CD4-positive, alpha-beta T cell (primary cell): ENCODE measurements at regions not wholly inside any gene's neighbourhood (a gene's known extent, or its start where the extent isn't known, plus 50 kb on each side); places are given as distances from the start of the nearest gene placed in this dataset.

Source experiments
- ATAC-seq: fragments of 200-7000 bp; cut with Tn5 transposase; one replicate; pipeline ENCODE4 v1.10.0; 2022; ENCODE audit warnings: mild to moderate bottlenecking; ENCODE audit not compliant: poor library complexity
- CTCF ChIA-PET: fragments of 350-600 bp; sonication (Branson Sonifier 250); formaldehyde crosslinking; loops from one replicate; lab custom pipeline; 2021; ENCODE audit warnings: antibody characterized with exemption, inconsistent platforms; lab: Charles Lee
- POLR2A ChIA-PET: fragments of 350-600 bp; sonication (Branson Sonifier 250); formaldehyde crosslinking; loops from one replicate; lab custom pipeline; 2021; ENCODE audit warnings: antibody characterized with exemption, inconsistent platforms; lab: Charles Lee
- DNase-seq, 14 experiments: peaks; one replicate each; pipeline ENCODE4 v3.0.0-alpha.2; 2013 to 2020; ENCODE audit warnings: mixed read lengths in 2 of 14
- H3K27ac ChIP-seq, 2 donors: one replicate each; pipeline versions ENCODE4 v1.5.1 to v1.7.0; 2013; ENCODE audit warnings: low read length in 2 of 2, low read depth in 1 of 2, mild to moderate bottlenecking in 1 of 2
- H3K27me3 ChIP-seq, 2 experiments: 1 replicate in 1 of 2; 2 replicates in 1 of 2; pipeline versions ENCODE4 v1.6.1 to v1.7.0; 2013; ENCODE audit warnings: low read length in 2 of 2, control low read depth in 1 of 2, mild to moderate bottlenecking in 1 of 2, moderate library complexity in 1 of 2; ENCODE audit not compliant: insufficient read depth in 2 of 2, control insufficient read depth in 1 of 2
- H3K36me3 ChIP-seq: one replicate; pipeline ENCODE4 v1.6.1; 2013; ENCODE audit warnings: low read length, control low read depth; ENCODE audit not compliant: insufficient read depth
- H3K4me1 ChIP-seq: one replicate; pipeline ENCODE4 v1.6.1; 2013; ENCODE audit warnings: low read length, control low read depth; ENCODE audit not compliant: insufficient read depth
- H3K4me3 ChIP-seq: one replicate; pipeline ENCODE4 v1.5.1; 2013; ENCODE audit warnings: mild to moderate bottlenecking, low read length, moderate library complexity
- H3K9me3 ChIP-seq, 2 experiments: 1 replicate in 1 of 2; 2 replicates in 1 of 2; pipeline versions ENCODE4 v1.6.1 to v1.7.0; 2013; ENCODE audit warnings: low read length in 2 of 2, mild to moderate bottlenecking in 2 of 2, control low read depth in 1 of 2, moderate library complexity in 1 of 2; ENCODE audit not compliant: control insufficient read depth in 1 of 2, insufficient read depth in 1 of 2
- H3K27ac Mint-ChIP-seq: one replicate; pipeline ENCODE4 v1.8.0; 2020; ENCODE audit warnings: mixed read lengths
- H3K27me3 Mint-ChIP-seq: one replicate; pipeline ENCODE4 v1.8.0; 2021; ENCODE audit warnings: mixed read lengths
- H3K36me3 Mint-ChIP-seq: one replicate; pipeline ENCODE4 v1.8.0; 2021; ENCODE audit warnings: low read depth, mixed read lengths
- H3K4me1 Mint-ChIP-seq: one replicate; pipeline ENCODE4 v1.8.0; 2021; ENCODE audit warnings: low read depth, mixed read lengths
- H3K4me3 Mint-ChIP-seq: one replicate; pipeline ENCODE4 v1.8.0; 2020; ENCODE audit warnings: mild to moderate bottlenecking, mixed read lengths
- H3K9me3 Mint-ChIP-seq: one replicate; pipeline ENCODE4 v1.8.0; 2020; ENCODE audit warnings: mixed read lengths
- intact Hi-C, 2 experiments: fragments of 100-400 bp; cut with DNase I in 1 of 2; cut with micrococcal nuclease in 1 of 2; formaldehyde crosslinking; loops; one replicate each; pipeline versions ENCODE4 v1.15.1 to v1.9.0; 2023 to 2025; cut with DNase I, micrococcal nuclease
- TF ChIP-seq, protein P1 (sequence below): fragments of 200-600 bp; IDR thresholded peaks from one replicate; pipeline ENCODE4 v1.8.0; 2022; ENCODE audit warnings: antibody characterized with exemption, mild to moderate bottlenecking

DNA sequence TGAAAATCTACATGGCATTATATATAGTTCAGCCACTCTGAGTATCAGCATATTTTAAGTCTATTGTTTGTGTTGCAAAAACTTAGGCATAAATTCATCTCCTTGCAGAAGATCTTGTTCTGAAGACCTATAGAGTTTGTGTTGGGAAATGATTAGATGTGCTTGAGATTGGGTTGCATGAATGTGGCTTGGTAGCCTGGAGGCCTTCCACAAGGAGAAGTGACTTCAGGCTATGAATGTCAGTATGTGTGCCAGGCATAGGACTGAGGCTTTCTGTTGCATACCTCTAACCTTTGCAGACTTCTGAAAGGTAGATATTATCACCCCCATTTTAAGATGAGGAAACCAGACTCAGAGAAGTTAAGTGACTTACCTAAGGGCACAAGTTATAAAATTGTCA is 188.6 kb downstream of the OLFM4 start:
- no peak overlapping the region for H3K4me3 ChIP-seq
- ATAC-seq (no peak), DNase-seq (no peak)
- TF ChIP-seq, protein P1, sequence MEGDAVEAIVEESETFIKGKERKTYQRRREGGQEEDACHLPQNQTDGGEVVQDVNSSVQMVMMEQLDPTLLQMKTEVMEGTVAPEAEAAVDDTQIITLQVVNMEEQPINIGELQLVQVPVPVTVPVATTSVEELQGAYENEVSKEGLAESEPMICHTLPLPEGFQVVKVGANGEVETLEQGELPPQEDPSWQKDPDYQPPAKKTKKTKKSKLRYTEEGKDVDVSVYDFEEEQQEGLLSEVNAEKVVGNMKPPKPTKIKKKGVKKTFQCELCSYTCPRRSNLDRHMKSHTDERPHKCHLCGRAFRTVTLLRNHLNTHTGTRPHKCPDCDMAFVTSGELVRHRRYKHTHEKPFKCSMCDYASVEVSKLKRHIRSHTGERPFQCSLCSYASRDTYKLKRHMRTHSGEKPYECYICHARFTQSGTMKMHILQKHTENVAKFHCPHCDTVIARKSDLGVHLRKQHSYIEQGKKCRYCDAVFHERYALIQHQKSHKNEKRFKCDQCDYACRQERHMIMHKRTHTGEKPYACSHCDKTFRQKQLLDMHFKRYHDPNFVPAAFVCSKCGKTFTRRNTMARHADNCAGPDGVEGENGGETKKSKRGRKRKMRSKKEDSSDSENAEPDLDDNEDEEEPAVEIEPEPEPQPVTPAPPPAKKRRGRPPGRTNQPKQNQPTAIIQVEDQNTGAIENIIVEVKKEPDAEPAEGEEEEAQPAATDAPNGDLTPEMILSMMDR = no peak
- H3K27ac Mint-ChIP-seq = no peak overlapping the region
- H3K27me3 Mint-ChIP-seq = peaks cover 4% of the 10 kb centered on the region
- no peaks in the 10 kb centered on the region for H3K36me3 Mint-ChIP-seq
- CTCF ChIA-PET = no interaction called here
- no peak overlapping the region for H3K27ac ChIP-seq
- H3K36me3 ChIP-seq = no peaks in the 10 kb centered on the region
- intact Hi-C loops = no loop called here
- H3K4me3 Mint-ChIP-seq = no peak overlapping the region
- peaks cover 0 to 3% of the 10 kb centered on the region in 2 experiments for H3K9me3 ChIP-seq
- no peaks in the 10 kb centered on the region for H3K27me3 ChIP-seq
- H3K4me1 Mint-ChIP-seq = no peaks in the 10 kb centered on the region
- no peaks in the 10 kb centered on the region for H3K4me1 ChIP-seq
- POLR2A ChIA-PET = no interaction called here
- no peaks in the 10 kb centered on the region for H3K9me3 Mint-ChIP-seq

GRCh38 chr13:53220038-53220437 is 191.4 kb downstream of the OLFM4 start:
- peaks cover 0 to 3% of the 10 kb centered on the region in 2 experiments for H3K9me3 ChIP-seq
- CTCF ChIA-PET = no interaction called here

DNA sequence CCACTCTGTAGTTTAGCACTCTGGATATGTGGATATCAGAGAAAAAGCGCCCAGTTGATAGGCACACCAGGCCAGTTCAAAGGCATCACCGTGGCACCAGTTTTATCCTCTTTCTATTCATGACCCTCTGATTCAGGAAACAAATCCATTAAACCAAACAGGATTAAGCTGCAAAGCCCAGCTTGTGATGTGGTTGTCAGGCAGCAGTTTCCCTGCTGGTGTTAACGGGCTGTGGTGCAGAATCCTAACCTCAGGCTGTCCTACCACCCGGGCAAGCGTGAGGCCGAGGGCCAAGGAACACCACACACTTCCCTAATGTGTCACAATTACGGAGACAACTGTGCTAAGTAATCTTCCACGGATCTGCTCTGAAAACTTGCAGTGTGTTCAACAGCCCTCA is 209.1 kb downstream of the OLFM4 start:
- H3K4me1 ChIP-seq = no peaks in the 10 kb centered on the region
- Mint-ChIP-seq H3K27ac (no peak overlapping the region), H3K36me3 (no peaks in the 10 kb centered on the region), H3K9me3 (no peaks in the 10 kb centered on the region), H3K4me3 (no peak overlapping the region), H3K4me1 (no peaks in the 10 kb centered on the region), H3K27me3 (no peaks in the 10 kb centered on the region)
- H3K27ac ChIP-seq = no peak overlapping the region
- CTCF ChIA-PET = no interaction called here
- no peaks in the 10 kb centered on the region for H3K36me3 ChIP-seq
- DNase-seq (no peak), ATAC-seq (no peak)
- TF ChIP-seq, protein P1 = no peak
- no peaks in the 10 kb centered on the region for H3K9me3 ChIP-seq
- POLR2A ChIA-PET = no interaction called here
- no peak overlapping the region for H3K4me3 ChIP-seq
- intact Hi-C loops = no loop called here
- H3K27me3 ChIP-seq = no peaks in the 10 kb centered on the region

More at GRCh38 chr13:53220038-53220437, 191.4 kb downstream of the OLFM4 start:
- POLR2A ChIA-PET = no interaction called here
- intact Hi-C loops = no loop called here
- ATAC-seq = no peak
- H3K27ac Mint-ChIP-seq = no peak overlapping the region
- H3K36me3 ChIP-seq = no peaks in the 10 kb centered on the region
- peaks cover 3% of the 10 kb centered on the region for H3K9me3 Mint-ChIP-seq
- no peak overlapping the region for H3K4me3 ChIP-seq
- peaks cover 4% of the 10 kb centered on the region for H3K27me3 Mint-ChIP-seq
- DNase-seq = no peak
- H3K4me1 Mint-ChIP-seq = no peaks in the 10 kb centered on the region
- no peaks in the 10 kb centered on the region for H3K36me3 Mint-ChIP-seq
- TF ChIP-seq, protein P1 = no peak
- no peak overlapping the region for H3K27ac ChIP-seq
- no peaks in the 10 kb centered on the region for H3K4me1 ChIP-seq
- no peak overlapping the region for H3K4me3 Mint-ChIP-seq
- H3K27me3 ChIP-seq = no peaks in the 10 kb centered on the region
